UCSD-AML1 (cell line): ENCODE measurements at regions not wholly inside any gene's neighbourhood (a gene's known extent, or its start where the extent isn't known, plus 50 kb on each side); places are given as distances from the start of the nearest gene placed in this dataset.

Experiments used
- DNase-seq: peaks from one replicate; lab custom pipeline; 2025; ENCODE audit not compliant: unreplicated experiment; lab: John Stamatoyannopoulos, UW

GRCh38 chr4:1499465-1499864 is 93.2 kb upstream of the NKX1-1 start:
- DNase-seq: no peak

DNA sequence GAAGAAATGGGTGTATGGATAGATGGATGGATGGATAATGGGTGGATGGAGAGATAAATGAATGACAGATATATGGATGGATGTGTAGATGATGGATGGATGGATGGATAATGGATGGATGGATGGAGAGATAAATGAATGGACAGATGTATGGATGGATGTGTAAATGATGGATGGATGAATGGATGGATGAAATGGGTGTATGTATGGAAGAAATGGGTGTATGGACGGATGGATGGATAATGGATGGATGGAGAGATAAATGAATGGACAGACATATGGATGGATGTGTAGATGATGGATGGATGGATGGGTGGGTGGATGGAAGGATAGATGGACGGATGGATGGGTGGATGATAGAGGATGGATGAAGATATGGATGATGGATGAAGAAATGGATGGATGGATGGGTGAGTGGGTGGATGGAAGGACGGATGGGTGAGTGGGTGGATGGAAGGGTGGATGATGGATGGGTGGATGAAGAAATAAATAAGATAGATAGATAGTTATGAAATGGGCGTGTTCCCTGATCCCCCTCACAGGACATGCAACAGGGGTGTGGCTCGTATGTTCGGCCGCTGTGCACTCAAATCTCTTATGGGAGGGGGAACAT is 91.1 kb upstream of the NKX1-1 start:
- DNase-seq: no peak

DNA sequence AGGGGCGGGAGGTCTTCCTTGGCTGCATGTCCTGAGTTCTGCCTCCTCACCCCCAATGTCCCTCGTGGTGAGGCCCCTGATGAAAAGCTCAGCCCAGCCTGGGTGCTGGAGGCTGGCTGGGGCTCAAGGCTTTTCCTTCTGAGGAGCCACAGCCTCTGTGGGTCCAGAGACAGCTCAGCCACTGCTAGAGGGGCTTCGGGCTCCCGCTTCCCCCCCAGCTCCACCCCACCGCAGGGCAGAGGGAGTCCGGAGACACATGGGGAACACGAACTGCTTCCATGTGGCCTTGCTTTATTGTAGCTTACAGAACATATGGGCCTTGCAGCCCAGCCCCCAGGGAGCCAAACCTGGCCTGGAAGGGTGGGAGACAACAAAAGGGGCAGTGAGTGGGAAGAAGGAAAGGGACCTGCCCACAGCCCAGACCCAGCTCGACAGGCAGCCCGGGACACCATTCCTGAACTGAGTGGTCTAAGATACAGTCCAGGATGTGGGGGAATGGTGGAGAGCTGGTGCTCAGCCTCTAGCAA is 89.9 kb upstream of the NKX1-1 start:
- DNase-seq: no peak

DNA sequence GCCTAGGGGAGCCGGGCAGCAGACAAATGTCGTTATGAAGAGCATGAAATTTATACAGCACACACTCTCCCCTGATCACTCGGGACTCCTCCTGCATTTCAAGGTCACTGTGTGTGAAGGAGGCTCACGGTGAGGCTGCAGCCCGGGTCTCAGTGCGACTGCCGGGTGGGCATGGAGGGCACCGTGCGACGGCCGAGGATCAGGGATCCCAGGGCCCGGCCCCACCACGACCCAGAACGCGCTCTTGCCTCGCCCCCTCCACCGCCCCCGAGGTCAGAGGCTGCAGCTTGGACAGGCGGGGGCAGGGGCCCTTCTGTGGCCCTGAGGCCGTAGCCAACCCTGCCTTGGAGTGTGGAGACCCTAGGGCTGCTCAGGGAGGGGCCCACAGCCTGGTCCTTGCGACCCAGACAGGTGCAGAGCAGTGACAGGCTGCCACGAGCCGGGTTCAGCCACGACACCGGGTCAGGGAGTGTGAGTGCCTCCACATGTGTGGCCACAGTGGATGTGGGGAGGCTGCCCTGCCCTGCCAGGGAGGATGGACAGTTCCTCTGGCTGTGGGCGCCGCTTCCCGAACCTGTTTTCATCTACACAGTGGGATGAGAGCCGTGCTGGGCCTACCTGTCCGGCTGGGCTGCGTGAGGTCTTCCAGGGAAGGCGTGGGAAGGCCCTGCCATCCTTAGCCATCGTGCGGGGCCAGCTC is 89.3 kb upstream of the NKX1-1 start:
- DNase-seq: no peak

DNA sequence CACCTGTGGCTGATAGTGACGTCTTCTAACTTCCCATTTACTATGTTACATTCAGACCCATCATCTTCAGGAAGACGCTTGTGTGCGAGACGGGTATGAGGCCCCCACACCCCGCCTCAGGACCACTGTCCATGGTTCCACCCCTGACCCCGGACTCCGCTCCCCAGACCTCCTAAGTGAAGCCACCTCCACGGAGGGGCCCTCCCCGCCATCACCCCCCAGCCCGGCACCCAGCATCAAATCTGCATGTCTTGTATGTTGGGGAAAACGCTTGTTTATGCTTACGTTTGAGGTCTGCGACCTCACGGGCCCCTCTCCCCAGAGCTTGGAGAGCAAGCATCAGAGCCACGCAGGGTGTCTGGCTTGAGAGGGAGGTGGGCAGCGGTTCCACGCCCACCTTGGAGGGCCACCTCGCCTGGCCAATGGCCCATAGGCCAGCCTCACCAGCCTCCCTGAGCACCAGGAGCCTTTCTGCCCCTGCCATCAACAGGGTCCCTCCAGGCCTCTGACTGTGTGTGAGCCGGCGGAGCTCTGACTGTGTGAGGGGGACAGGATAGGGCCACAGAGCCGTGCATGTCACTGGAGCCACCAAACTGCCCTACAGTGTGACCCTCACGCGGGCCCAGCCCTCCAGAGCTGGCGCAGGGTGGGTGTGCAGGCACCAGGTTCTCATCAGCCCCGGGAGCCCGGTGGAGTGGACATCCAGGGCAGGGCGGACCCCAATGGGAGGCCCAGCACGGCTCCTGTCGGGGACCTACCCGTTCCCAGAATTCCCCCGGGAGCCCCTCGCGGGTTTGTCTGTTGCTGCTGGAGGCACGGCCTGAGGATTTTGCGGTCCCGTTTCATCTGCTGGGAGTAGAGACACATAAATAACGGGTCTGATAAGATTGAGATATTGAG is 88.4 kb upstream of the NKX1-1 start:
- no peak for DNase-seq

- no peak for DNase-seq
These were observed 87.5 kb upstream of the NKX1-1 start for GRCh38 chr4:1493540-1494287.

GRCh38 chr4:1492651-1493539 is 86.7 kb upstream of the NKX1-1 start:
- DNase-seq: no peak

DNA sequence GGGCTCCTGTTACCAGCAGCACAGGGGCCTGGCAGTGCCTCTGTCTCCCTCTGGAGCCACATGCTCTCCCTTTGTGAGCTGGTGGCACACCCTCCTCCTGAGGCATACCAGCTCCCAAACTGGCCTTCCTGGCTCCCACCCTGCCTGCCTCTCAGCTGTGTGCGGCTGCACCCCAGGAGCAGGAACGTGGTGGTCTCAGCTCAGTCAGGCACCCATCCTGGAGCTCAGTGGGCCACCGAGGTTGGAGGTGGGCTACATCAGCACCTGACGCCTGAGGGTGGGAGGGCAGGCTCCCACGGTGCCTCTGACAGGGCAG is 85.9 kb upstream of the NKX1-1 start:
- DNase-seq: no peak

GRCh38 chr4:1491328-1492141 is 85.3 kb upstream of the NKX1-1 start:
- no peak for DNase-seq

GRCh38 chr4:1490654-1491327 is 84.5 kb upstream of the NKX1-1 start:
- DNase-seq: no peak

GRCh38 chr4:1490011-1490653 is 83.9 kb upstream of the NKX1-1 start:
- DNase-seq: no peak

- DNase-seq: no peak
These were observed 83.4 kb upstream of the NKX1-1 start for GRCh38 chr4:1489639-1489995.

DNA sequence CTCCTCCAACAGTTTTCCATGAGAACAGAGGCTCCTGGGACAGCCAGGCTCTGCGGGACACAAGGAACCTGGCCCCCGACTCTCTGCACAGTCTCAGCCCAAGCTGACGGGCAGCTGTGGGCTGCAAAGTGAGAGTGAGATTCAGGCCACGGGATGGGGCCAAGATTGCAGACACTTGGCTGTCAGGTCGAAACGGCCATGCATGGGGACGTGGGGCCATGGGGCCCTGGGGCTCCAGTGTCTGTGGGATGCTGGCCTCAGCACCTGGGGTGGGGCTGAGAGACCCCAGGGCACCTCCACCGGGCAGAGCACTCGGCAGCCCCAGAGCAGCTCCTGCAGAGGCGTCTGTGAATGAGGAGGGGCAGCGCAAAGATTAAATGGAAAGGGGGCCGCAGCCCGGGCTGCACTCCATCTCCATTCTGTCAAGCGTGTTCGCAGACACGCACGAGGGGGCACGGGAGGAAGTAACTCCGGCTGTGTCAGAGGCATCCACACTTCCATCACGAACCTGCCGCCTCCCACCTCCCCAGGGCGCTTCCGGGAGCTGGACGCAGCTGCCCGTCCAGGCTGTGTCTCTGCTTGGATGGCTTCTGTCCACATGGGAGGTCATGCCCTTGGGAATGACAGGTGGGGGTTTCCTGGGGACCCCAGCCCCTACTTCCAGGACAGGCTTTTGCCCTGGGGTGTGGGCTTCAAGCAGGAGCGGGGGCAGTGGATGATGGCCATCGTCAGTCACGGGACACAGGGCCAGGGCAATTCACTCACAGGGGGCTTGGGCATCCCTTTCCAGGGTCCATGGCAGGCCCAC is 82.8 kb upstream of the NKX1-1 start:
- no peak for DNase-seq

DNA sequence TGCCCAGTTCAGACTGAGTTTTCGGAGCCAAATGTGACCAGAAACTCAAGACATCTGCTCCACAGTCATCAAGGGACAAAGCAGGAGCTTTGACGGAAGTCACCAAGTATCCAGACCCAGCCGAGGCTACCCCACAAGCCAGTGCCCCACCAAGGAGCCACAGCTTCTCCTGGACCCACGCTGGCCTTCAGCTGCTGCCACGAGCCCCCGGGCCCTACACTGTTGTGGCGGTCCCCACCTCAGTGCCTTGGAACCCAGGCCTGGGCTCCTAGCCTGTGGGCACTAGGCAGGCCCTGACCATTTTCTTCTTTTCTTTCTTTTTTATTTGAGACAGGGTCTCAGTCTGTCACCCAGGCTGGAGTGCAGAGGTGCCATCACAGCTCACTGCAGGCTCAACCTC is 82.1 kb upstream of the NKX1-1 start:
- no peak for DNase-seq

GRCh38 chr4:1487761-1488160 is 81.5 kb upstream of the NKX1-1 start:
- DNase-seq: no peak

DNA sequence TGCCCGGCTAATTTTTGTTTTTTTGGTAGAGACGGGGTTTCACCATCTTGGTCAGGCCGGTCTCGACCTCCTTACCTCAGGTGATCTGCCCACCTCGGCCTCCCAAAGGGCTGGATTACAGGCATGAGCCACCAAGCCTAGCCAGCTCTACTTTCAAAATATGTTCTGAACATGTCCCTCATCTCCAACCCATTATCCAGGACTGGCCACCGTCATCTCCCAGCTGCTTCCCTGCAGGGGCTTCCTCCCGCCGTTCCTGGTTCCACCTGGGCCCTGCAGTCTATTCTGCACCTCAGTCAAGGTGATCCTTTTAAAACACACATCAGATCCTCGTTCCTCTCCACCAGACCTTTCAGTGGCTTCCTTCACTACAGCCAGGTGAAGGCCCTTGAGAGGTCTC is 80.9 kb upstream of the NKX1-1 start:
- DNase-seq: no peak

DNA sequence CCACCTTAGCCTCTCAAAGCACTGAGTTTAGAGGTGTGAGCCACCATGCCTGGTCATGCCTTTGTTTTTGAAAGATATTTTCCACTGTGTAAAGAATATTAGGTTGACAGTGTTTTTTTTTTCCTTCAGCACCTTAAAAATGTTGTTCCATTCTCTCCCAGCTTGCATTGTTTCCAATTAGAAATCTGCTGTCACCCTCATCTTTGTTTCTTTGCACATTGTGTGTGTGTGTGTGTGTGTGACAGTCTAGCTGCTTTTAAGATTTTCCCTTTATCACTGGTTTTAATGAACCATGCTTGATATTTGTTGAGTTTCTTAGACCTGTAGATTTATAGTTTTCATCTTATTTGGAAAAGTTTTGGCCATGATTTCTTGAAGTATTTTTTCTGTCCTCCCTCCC is 79.0 kb upstream of the NKX1-1 start:
- DNase-seq: no peak

DNA sequence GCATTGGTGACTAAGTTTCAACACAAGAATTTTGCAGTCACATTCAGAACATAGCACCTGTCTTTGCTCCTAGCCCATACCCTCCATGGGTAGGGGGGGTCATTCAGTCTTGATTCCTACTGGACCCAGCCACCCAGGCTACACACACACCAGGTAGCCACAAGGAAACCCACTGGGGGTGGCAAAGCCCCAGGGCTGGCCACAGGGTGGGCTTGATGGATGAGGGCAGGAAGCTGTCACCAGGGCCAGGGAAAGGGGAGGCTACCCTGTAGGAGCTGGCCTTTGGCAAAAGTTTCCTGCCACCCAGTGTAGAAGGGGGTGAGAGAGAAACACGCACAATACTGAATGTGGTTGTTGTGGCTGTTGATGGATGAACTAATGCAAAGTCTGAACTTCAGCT is 74.5 kb upstream of the NKX1-1 start:
- DNase-seq: no peak
